ENCODE measurements at regions not wholly inside any gene's neighbourhood (a gene's known extent, or its start where the extent isn't known, plus 50 kb on each side); places are given as distances from the start of the nearest gene placed in this dataset.
"Not testable (repeated sequence)": the region's sequence is repeated elsewhere in the genome, so short reads cannot be mapped to it uniquely, and the experiment has no call there.

- DNase-seq (ENCODE audit: extremely low read depth, low read depth) = no peak
- TF ChIP-seq, protein P1, sequence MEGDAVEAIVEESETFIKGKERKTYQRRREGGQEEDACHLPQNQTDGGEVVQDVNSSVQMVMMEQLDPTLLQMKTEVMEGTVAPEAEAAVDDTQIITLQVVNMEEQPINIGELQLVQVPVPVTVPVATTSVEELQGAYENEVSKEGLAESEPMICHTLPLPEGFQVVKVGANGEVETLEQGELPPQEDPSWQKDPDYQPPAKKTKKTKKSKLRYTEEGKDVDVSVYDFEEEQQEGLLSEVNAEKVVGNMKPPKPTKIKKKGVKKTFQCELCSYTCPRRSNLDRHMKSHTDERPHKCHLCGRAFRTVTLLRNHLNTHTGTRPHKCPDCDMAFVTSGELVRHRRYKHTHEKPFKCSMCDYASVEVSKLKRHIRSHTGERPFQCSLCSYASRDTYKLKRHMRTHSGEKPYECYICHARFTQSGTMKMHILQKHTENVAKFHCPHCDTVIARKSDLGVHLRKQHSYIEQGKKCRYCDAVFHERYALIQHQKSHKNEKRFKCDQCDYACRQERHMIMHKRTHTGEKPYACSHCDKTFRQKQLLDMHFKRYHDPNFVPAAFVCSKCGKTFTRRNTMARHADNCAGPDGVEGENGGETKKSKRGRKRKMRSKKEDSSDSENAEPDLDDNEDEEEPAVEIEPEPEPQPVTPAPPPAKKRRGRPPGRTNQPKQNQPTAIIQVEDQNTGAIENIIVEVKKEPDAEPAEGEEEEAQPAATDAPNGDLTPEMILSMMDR (IDR thresholded peaks at IDR 0.05; ENCODE audit: low read depth, low read length) = no peak
Observed at GRCh38 chr11:23923357-23923756, 573.5 kb upstream of the LUZP2 start.

DNA sequence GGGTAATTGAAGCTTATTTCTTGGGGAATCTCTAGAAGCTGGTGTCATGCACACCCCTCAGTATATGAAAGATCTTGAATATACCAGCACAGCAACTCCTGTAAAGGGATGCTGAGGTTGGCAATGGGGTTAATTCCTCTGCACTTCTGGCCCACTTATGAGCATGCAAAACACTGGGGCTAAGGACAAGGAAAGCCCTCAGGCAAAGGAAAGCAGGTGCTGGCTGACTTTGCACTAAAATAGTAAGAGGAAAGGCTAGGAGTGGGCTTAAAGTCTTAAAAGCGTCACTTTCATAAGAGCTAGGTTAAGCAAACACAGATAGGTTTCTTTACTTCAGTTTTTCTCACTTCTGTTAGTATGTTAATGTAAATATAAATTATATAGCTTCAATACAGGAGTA lies 572.6 kb upstream of the LUZP2 start:
- no peak for DNase-seq (ENCODE audit: extremely low read depth, low read depth)
- TF ChIP-seq, protein P1 (IDR thresholded peaks at IDR 0.05; ENCODE audit: low read depth, low read length) = no peak

DNA sequence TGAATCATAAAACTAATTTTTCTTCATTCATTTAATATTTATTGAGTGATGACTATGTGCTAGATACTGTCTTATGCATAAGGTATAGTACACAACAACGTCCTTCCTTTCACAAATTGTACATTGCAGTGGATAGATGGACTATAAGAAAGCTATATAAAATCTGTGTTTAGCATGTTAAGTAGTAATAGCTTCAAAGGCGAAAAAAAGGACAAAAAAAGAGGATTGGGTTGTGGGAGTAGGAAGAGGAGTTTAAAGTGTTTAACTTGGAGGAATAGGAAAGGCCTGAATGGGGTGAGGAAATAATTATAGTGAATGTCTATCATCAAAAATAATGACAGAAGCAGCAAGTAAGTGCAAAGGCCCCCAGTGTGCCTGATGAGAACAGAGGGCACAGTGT lies 565.4 kb upstream of the LUZP2 start:
- TF ChIP-seq, protein P1 (IDR thresholded peaks at IDR 0.05; ENCODE audit: low read depth, low read length) = no peak
- no peak for DNase-seq (ENCODE audit: extremely low read depth, low read depth)

GRCh38 chr11:23932485-23932898 lies 564.4 kb upstream of the LUZP2 start:
- DNase-seq (ENCODE audit: extremely low read depth, low read depth) = no peak
- TF ChIP-seq, protein P1 (IDR thresholded peaks at IDR 0.05; ENCODE audit: low read depth, low read length) = no peak

DNA sequence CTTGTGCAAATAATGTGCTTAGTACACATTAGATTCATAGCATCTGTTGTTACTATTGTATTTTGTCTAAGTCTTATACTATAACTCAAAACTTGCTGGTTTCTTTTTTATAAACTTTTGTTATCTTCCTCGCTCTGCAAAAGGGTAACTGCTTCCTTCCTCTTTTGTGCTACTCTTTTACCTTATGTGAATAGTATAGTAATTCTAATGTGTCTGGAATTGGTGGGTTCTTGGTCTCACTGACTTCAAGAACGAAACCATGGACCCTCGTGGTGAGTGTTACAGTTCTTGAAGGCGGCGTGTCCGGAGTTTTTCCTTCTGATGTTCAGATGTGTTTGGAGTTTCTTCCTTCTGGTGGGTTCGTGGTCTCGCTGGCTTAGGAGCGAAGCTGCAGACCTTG lies 563.1 kb upstream of the LUZP2 start:
- TF ChIP-seq, protein P1 (IDR thresholded peaks at IDR 0.05; ENCODE audit: low read depth, low read length) = no peak
- no peak for DNase-seq (ENCODE audit: extremely low read depth, low read depth)

DNA sequence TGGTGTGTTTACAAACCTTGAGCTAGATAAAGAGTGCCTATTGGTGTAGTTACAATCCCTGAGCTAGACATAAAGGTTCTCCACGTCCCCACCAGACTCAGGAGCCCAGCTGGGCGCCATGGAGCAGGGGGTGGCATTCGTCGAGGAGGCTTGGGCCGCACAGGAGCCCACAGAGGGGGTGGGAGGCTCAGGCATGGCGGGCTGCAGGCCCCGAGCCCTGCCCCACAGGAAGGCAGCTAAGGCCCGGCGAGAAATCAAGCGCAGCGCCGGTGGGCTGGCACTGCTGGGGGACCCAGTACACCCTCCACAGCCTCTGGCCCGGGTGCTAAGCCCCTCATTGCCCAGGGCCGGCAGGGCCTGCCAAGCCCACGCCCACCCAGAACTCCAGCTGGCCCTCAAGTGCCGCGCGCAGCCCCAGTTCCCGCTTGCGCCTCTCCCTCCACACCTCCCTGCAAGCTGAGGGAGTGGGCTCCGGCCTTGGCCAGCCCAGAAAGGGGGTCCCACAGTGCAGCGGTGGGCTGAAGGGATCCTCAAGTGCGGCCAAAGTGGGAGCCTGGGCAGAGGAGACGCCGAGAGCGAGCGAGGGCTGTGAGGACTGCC lies 562.1 kb upstream of the LUZP2 start:
- not testable (repeated sequence) for DNase-seq (ENCODE audit: extremely low read depth, low read depth)

DNA sequence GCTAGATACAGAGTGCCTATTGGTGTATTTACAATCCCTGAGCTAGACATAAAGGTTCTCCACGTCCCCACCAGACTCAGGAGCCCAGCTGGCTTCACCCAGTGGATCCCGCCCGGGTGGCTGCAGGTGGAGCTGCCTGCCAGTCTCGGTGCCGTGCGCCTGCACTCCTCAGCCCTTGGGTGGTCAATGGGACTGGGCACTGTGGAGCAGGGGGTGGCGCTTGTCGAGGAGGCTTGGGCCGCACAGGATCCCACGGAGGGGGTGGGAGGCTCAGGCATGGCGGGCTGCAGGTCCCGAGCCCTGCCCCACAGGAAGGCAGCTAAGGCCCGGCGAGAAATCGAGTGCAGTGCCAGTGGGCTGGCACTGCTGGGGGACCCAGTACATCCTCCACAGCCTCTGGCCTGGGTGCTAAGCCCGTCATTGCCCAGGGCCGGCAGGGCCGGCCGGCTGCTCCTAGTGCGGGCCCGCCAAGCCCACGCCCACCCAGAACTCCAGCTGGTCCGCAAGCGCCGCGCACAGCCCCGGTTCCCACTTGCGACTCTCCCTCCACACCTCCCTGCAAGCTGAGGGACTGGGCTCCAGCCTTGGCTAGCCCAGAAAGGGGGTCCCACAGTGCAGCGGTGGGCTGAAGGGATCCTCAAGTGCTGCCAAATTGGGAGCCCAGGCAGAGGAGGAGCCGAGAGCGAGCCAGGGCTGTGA lies 554.6 kb upstream of the LUZP2 start:
- not testable (repeated sequence) for DNase-seq (ENCODE audit: extremely low read depth, low read depth)

- TF ChIP-seq, protein P1 (IDR thresholded peaks at IDR 0.05; ENCODE audit: low read depth, low read length) = no peak
- no peak for DNase-seq (ENCODE audit: extremely low read depth, low read depth)
Observed at GRCh38 chr11:23944923-23945322, 551.9 kb upstream of the LUZP2 start.

All from AG09319 (cell line).